ENCODE measurements at regions not wholly inside any gene's neighbourhood (a gene's known extent, or its start where the extent isn't known, plus 50 kb on each side); places are given as distances from the start of the nearest gene placed in this dataset.
"Not testable (repeated sequence)": the region's sequence is repeated elsewhere in the genome, so short reads cannot be mapped to it uniquely, and the experiment has no call there.

DNA sequence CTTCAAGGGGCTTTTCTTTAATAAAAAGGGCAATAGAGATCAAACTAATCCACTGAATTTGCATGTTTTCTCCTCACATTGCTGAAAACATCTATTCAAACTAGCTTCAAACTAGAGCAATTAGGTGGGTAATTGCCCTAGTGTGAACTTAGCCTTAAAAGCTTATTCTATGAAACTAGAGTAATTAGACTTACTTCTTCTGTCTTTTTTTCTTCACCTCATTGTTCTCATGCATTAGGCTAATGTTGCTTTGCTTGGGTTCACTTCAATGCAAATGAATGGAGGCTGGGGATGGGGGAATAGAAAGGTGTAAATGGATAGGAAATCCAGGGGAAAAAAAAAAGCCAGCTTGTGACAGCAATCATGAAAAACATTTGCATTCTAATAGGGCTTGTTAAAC, 414.8 kb upstream of the LMO3 start:
- DNase-seq (ENCODE audit: low spot score in 2 of 2), result no peak
- FAIRE-seq, result no peak

DNA sequence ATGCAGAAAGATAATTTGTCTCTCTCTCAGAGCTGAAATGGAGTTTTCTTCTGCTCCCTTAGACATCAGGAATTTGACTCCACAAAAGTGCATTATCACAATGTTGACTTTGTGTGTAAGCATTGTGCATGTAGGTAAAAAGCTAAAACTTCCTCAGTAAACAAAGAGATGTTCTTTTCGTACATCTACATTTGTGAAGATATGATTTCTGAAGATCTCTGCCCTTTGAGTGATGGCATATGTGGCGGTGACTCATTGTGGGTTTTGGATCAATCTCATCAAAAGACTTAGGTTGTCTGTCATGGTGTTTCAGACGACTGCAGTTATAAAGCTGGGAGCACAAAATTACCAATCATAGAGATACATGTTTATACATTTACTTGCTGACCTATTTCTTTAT, 411.4 kb upstream of the LMO3 start:
- FAIRE-seq, result no peak

DNA sequence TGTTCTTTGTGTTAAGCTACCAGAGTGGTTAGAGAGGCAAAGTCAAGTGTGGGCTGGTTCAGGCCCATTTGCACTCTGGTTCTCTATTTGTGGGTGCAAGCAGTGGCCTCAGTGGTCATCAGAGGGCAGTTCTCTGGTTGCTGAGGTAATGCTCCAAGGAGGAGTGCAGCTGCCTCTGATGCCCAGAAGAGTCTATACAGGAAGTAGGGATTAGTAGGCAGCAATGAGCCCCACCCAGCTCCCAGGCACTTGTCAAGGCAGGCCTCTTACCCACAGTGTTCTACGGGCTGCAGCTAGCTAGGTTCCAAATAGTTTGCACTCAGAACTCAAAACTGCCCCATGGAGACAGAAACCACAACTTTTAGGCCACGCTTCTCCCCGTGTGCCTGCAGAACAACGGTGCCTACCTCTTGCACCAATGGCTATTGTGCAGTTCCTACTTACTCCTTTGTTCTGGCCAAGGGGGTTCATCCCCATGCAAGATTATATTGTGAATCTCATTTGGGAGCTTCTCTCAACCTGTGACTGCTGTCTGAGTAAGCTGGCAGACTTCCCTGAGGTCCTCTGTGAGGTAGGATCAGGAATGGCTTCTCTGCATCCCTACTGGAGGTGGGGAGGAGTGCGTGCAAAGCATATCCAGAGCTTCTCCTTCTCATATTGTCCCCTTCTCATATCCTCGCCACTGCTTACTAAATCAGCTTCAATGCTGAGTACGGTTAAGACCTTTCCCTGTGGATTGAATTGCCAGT, 410.3 kb upstream of the LMO3 start:
- DNase-seq (ENCODE audit: low spot score in 2 of 2), result no peak
- no peak for FAIRE-seq

More for the DNA sequence above, 411.4 kb upstream of the LMO3 start:
- no peak for DNase-seq (ENCODE audit: low spot score in 2 of 2)

DNA sequence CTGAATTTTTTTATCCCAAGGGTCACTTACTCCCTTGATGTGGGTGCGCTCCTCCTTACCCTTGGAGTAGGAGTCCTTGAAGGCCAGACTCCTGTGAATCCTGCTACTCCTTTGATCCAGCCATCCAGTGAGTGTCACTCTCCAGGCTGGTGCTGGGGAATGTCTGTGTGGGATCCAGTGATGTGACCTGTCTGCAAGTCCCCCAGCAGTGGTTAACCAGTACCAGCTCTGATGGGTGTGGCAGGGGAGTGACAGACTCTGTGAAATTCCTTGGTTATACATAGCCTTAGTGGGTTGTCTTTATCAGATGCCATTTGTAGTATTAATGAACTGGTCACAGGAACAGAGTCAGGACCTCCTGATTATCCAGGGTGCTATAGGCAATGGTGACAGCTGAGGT, 409.5 kb upstream of the LMO3 start:
- FAIRE-seq, result no peak
- no peak for DNase-seq (ENCODE audit: low spot score in 2 of 2)

DNA sequence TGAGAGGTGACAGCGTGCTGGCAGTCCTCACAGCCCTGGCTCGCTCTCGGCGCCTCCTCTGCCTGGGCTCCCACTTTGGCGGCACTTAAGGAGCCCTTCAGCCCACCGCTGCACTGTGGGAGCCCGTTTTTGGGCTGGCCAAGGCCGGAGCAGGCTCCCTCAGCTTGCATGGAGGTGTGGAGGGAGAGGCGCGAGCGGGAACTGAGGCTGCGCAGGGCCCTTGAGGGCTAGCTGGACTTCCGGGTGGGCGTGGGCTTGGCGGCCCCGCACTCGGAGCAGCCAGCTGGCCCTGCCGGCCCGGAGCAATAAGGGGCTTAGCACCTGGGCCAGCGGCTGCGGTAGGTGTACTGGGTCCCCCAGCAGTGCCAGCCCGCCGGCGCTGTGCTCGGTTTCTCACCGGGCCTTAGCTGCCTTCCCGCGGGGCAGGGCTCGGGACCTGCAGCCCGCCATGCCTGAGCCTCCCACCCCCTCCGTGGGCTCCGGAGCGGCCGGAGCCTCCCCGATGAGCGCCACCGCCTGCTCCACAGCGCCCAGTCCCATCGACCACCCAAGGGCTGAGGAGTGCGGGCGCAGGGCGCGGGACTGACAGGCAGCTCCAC, 401.6 kb upstream of the LMO3 start:
- FAIRE-seq; DNase-seq (ENCODE audit: low spot score in 2 of 2): not testable (repeated sequence)

DNA sequence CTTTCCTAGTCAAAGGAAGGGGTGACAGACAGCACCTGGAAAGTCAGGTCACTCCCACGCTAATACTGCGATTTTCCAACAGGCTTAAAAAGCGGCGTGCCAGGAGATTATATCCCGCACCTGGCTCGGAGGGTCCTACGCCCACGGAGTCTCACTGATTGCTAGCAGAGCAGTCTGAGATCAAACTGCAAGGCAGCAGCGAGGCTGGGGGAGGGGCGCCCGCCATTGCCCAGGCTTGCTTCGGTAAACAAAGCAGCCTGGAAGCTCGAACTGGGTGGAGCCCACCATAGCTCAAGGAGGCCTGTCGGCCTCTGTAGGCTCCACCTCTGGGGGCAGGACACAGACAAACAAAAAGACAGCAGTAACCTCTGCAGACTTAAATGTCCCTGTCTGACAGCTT, 392.6 kb upstream of the LMO3 start:
- not testable (repeated sequence) for DNase-seq (ENCODE audit: low spot score in 2 of 2); FAIRE-seq

DNA sequence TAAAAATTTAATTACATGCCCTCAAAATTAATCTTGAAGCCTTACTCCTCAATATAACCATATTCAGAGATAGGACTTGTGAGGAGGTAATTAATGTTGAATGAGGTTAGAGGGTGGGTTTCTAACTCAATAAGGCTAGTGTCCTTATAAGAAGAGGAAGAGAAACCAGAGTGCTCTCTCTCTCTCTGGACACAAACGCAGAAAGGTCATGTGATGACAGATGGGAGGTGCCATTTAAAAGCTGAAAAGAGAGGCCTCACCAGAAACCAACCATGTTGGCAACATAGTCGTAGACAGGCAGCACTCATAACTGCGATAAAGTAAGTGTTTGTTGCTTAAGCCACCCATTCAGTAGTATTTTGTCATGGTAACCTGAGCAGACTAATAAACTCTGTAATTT, 378.5 kb upstream of the LMO3 start:
- no peak for DNase-seq (ENCODE audit: low spot score in 2 of 2)
- FAIRE-seq, result no peak

DNA sequence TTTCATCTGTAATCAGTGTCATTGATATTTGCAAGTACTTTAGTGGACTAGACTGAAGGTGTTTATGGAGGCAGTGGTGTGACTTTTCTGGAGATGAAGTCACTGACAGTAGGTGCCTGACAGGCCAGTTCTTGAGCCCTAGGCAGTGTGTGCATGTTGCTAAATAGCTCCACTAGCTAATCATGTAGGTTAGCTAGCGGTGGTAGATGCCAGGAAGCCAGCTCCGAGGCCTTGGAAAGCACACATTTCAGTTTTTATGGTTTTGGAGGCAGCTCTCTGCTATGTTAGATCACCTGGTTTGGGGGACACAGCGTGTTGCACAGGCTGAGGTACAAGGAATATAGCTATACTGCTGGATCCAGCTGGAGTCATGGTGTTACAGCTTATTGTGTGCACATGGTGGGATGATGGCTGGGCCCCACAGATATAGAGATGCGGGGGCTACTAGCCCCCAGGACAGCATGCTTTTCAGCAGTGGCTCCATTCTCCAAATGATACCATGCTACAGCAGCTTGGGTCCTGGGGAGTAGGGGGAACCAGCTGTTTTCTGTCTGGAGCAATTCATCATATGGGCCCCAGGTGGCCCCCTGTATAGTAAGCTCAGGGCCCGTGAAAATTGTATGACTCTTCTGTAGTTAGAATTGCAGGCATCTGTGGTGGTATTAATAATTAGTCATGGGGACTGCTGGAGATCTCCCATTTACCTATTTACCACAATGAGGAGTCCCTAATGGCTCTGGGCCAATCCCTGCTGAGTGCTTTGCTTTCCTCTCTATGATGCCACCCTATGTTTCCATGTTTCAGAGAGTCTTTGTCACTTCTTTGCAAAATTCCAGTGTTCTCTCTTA, 367.2 kb upstream of the LMO3 start:
- DNase-seq (ENCODE audit: low spot score in 2 of 2) (no peak), FAIRE-seq (no peak)

DNA sequence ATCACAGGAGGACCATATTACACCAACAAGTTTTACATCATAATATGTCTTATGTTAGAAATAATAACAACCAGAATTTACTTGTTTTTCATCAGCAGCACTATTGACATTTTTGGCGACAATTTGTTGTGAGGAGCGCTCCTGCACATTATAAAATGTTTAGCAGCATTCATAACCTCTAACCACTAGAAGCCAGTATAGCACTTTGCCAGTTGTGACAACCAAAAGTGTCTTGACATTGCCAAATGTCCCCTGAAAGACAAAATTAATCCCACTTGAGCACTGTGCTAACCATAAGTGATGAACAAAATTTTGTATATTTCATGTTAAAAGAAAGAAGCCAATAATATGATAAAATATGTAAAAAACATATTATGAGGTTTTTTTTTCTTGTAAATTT, 356.9 kb upstream of the LMO3 start:
- DNase-seq (ENCODE audit: low spot score in 2 of 2) (no peak), FAIRE-seq (no peak)

DNA sequence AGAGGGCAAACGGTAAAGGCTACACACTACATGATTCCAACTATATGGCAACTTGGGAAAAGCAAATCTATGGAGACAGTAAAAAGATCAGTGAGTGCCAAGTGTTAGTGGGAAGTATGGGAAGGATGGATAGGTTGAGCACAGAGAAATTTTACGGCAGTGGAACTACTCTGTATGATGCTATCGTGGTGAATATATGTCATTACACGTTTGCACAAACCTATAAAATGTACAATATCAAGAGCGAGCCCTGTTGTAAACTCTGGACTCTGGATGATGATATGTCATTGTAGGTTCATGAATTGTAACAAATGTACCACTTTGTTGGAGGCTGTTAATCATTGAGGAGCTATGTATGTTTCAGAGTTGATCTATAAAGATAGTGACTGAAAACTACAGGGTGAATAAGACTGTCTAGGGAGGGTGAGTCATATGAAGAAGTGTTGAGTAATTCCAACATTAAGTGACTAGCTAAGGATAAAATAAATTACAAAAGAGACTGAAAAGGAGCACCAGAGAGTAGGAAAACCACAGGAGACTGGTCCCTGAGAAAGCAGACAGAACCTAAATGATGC, 349.2 kb upstream of the LMO3 start:
- FAIRE-seq (no peak), DNase-seq (ENCODE audit: low spot score in 2 of 2) (no peak)

DNA sequence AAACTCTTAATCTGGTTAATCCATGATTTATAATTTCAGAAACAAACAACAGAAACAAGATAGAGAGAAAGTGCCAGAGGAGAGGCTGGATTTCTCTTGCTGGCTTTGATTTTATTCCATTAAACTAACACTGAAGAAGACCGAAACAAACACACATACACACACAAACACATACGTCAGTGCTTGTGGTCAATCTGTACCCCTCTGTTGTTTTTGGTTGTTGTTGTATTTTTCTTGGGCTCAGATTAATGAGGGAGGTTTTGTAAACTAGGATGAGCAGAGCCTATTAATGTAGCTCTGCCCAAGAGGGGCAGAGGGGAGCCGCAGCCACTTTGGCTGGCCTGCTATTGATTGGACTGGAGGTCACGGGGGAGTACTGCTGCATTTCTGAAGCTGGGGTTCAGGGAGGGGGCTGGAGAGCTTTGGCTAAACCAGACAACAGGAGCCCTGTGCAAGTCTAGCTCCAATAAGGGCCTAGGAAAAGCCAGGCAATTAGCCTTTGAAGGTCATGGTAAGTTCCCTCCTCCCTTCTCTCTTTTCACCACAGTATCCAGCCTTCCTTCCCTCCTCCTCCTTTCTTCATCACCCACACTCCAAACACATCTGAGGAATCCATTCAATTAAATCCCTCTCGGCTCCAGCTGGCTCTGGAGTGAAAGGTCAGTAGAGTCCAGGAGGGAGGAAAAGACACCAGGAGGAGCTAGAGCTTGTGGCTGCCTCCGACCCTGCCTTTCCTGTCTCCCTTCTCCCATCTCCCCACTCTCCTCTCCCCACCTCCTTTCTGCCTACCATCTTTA, 344.1 kb upstream of the LMO3 start:
- DNase-seq (ENCODE audit: low spot score in 2 of 2) (no peak), FAIRE-seq (no peak)

DNA sequence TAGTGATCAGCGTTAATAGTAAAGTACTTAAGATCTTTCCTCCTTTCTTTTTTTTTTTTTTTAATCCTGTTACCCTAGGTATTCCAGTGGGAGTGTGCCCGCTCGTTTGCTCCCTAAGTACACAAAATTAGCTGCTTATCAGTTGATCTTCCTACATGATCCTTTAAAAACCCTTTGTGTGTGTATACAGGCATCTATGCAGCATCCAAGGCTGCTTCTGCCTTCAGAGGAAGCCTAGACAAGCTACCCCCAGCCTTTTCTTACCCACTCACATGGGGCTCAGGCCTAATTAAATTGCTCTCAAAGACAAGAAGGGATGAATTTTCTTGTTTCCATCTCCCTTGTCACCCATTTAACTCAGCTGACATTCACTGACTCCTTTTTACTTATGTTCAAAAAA, 343.4 kb upstream of the LMO3 start:
- DNase-seq (ENCODE audit: low spot score in 2 of 2), result no peak
- FAIRE-seq, result no peak

DNA sequence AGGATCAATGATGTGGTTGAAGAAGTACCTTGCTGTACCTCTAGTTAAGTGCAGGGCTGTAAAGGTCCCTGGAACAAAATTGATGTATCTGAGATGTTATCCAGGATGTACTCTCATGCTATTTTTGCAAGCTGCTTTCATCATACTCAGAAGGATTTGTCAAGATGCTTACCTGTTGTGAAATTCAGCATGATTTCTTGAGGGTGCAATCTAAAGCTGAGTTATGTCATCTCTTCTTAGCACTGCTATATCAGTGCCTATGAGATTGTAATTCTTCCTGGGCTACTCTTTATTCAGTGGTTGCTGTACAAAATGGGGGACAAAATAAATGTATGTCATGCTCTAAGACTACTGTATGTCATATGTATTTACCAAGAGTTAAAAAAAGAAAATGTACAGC, 340.7 kb upstream of the LMO3 start:
- DNase-seq (ENCODE audit: low spot score in 2 of 2), result no peak
- FAIRE-seq, result no peak

DNA sequence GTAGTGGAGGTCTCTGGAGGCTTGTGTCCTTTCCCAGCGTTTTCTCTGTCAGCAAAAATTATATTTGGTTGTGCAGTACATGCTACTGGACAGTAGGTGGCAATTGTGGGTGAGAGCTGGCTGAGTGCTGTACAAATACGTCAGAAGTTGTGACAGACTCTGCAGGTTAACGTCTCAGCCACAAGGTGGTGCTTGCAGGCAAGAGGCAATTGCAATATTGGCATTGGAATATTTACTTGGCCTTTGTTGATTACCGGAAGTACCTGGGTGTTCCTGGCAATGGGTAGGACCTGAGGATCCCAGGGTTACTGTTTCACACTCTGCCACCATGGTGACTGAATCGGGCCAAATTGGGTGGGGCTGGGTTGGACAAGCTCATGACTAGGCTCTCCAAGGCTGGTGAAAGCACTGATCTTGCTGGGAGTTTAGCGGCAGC, 333.9 kb upstream of the LMO3 start:
- FAIRE-seq (no peak), DNase-seq (ENCODE audit: low spot score in 2 of 2) (no peak)

DNA sequence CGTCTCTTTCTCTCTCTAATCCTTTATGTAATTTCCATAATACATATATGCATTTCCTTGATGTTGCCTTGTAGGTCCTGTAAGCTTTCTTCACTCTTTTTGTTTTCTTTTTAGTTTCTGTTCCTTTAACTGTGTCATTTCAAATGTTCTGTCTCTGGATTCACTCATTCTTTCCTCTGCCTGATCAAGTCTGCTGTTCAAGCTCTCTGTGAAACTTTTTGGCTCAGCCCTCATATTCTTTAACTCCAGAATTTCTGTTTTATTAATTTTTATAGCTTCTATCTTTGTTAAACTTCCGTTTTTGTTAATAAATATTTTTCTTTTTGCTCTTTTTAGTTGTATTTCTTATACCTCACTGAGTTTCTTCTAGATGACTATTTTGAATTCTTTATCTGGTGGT, 321.3 kb upstream of the LMO3 start:
- FAIRE-seq (no peak), DNase-seq (ENCODE audit: low spot score in 2 of 2) (no peak)

DNA sequence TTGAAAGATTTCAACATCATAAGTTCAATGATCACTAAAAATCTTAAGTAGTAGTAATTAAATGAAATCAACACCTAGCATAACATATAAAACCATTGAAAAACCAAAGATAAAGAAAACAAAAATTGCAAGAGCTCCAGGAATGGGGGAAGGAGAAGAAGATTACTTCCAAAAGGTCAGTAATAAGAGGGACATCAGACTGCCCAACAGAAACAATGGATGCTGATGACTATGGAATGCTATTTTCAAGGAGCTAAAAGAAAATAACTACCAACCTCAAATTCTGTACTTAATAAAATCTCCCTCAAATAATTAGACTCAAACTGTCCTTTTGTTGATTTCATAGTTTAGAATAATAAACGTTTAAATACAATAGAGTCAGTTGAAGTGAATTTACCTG, 314.5 kb upstream of the LMO3 start:
- DNase-seq (ENCODE audit: low spot score in 2 of 2) (no peak), FAIRE-seq (no peak)

DNA sequence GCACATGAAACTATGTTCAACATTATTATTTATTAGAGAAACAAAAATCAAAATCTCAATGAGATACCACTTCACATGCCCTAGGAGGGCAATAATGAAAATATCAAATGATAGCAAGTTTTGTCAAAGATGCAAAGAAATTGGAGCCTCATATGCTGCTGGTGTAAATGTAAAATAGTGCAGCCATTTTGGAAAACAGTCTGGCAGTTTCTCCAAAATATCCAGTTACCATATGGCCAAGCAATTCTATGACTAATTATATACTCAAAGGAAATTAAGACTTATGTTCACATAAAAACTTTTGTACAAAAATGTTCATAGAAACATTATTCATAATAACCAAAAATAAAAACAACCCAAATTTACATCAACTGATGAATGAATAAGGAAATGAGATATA, 313.6 kb upstream of the LMO3 start:
- DNase-seq (ENCODE audit: low spot score in 2 of 2) (no peak), FAIRE-seq (no peak)

DNA sequence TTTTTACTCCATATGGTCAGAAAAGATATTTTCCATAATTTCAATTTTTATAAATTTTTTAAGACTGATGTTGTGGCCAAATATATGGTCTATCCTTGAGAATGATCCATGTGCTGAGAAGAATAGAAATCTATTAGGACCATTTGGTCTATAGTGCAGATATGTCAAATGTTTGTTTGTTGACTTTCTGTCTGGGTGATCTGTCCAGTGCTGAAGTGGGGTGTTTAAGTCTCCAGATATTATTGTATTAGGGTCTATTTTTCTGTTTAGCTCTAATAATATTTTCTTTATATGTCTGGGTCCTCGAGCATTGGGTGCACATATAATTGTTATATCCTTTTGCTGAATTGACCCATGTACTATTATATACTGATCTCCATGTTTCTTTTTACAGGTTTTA, 308.9 kb upstream of the LMO3 start:
- FAIRE-seq (no peak), DNase-seq (ENCODE audit: low spot score in 2 of 2) (no peak)

DNA sequence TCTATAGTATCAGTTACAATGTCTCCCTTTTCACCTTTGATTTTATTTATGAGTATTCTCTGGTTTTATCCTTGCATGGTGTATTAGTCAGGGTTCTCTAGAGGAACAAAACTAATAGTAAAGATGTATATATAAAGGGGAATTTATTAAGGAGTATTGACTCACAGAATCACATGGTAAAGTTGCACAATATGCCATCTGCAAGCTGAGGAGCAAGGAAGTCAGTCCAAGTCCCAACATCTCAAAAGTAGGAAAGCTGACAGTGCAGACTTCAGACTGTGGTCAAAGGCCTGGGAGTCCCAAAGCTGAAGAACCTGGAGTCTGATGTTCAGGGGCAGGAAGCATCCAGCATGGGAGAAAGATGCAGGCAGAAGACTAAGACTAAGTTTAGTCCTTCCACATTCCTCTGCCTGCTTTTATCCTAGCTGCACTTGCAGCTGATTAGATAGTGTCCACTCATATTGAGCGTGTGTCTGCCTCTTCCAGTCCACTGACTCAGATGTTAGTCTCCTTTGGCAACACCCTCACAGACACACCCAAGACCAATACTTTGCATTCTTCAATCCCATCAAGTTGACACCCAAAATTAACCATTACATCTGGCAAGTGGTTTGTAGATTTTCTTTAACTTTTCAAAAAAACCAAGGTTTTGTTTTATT, 308.0 kb upstream of the LMO3 start:
- DNase-seq (ENCODE audit: low spot score in 2 of 2), result no peak

DNA sequence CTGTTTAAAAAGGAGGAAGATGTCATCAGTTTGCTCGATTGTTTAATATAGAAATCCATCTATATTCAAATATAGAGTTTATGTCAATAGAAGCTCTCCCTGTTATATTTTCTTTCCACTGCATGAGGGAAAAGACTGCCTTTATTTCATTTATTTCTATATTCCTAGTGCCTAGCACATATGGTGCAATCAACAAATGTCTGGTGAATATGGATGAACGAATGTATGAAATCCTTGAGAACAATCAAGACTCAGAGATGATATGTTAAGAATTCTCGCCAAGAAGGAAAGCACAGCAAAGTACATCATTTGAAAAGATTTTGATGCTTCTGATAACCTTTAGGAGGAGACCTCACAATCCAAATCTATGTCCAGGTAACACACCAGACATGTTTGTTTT, 296.0 kb upstream of the LMO3 start:
- DNase-seq (ENCODE audit: low spot score in 2 of 2) (no peak), FAIRE-seq (no peak)

More for the DNA sequence above, 308.0 kb upstream of the LMO3 start:
- FAIRE-seq, result no peak
